ENCODE measurements at regions not wholly inside any gene's neighbourhood (a gene's known extent, or its start where the extent isn't known, plus 50 kb on each side); places are given as distances from the start of the nearest gene placed in this dataset.

DNA sequence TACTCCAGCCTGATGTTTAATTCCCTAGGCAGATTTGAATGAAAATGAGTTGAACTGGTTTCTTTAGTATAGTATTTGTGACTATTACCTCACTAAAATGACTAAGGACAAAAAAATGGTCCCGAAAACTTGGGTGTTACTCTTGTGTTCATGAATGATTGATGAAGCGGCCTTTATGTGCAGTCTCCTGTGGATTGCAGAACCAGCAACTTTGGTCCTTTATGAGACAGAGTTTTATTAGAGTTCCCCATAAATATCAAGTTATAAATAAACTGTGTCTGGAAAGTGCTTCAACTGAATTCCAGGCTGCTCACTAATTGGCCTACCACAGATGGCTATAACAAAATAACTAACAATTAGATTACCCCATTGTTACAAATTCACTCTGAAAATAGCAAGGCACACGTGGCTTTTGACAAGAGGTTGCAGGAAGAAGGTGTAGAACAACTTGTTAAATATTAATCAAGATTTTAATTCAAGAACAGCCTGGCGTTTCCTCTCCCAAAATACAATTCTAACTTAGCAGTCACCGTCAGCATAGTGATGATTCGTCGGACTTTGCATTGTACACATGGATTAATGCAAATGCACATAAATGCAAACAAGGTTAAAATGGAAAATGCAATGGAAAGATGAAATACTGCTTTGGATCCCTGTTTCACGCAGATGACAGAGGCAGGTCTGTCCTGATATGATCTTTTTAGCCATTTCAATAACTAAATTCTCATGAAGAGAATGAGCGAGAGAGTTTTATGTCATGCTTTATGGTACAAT, 567.3 kb upstream of the ZNF717 start:
- DNase-seq: no peak

DNA sequence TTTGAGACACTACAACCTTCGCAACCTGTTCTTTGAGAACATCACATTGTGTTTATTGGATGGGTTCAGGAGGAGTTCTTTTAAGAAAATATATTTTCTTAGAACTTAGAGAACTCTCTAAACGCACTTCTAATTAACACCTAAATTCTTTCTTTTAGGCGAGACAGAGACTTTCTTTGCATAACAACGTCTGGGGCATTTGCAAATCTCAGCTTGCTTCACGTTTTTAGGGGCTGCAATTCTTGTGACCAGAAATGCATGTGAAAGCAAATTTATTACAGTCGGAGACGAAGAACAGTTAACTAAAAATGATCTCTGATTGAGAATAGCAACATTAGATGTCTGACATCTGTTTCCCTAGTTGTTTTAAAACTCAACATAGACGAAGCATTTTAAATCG, 568.3 kb upstream of the ZNF717 start:
- DNase-seq: no peak

DNA sequence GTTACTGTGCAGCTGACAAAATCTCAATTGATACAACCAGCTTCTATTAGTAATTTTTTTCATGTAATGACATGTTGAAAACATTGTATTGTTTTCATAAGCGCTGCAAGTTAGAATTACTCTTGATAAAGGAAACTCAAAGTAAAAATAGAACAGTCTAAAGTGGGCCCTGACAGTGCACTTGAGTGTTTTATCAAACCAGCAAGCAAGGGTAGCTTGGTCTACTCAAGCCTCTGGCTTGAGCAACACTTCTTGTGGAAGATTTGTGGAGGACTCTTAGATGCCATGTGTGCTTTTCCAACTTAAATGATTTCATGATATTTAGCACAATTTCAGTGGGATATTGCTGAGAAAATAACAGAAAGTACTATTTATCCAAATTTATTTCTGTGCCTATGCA, 575.7 kb upstream of the ZNF717 start:
- no peak for DNase-seq

DNA sequence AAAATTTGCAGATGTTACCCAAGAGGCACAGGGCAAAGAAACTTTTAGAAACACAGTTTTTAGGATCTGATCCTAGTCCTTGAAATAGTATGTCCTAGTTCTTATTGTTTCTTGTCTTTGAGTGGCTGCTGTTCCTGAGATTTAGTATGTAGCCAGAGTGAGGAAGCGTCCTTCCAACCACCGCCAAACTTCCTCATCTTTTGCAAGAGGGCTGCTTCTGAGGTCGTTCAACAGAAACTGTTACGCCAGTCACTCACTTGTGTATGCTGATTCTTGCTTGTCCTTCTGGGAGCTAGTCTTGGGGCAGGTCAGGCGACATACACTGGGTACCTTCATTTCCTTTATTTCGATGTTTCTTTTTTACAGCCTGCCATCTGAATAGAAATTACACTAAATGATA, 577.3 kb upstream of the ZNF717 start:
- DNase-seq: no peak

DNA sequence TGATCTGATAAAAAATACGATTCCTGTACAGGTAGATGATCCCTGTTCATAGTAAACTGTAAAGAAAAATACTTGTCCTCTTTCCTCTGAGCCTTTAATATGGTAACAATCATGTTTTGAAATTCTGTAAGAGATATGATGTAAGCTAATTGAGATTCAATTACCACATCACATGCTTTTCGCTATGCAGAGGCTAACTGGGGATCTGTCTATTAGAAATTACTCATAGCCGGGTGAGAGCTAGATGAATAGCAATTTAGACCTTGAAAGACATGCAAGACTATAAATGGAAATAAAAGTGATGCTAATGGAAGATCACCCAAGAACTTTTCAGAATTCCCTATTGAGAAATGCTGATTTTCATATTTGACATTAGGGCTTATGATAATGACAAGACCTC, 579.9 kb upstream of the ZNF717 start:
- DNase-seq: no peak

DNA sequence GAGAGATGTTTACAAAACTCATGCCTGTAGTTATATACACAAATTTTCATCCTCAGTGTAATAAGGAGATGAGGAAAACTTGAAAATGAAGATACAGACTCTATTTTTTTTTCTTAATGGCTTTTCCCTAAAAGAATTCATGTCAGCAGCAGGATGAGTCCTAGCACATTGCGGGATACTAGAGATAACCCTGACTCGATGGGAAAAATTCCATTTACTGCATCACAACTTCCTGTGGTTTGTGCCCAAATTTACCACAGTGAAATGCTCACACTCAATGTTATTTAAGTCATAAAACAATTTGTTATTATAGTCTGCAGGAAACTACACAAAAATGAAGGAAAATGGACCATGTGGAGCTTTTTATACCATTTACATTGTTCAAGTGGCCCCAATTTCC, 581.9 kb upstream of the ZNF717 start:
- no peak for DNase-seq

DNA sequence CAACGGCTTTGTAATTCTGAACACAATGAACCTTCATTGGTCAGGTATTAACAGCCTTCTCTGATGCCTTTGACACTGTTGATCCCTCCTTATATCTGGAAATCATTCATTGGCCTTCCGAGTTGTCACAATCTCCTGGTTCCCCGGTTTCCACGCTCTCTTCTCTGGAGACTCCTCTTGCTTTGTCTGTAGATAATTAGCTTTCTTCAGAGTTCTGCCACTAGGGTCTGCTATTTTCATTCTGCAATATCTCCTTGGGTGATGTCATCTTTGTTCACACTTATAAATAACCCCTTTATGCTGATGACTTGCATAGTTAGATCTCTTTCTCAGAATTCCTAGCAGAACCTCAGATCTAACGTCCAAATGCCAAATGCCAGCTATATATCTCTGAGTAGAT, 583.8 kb upstream of the ZNF717 start:
- DNase-seq: peak; percentile 34

DNA sequence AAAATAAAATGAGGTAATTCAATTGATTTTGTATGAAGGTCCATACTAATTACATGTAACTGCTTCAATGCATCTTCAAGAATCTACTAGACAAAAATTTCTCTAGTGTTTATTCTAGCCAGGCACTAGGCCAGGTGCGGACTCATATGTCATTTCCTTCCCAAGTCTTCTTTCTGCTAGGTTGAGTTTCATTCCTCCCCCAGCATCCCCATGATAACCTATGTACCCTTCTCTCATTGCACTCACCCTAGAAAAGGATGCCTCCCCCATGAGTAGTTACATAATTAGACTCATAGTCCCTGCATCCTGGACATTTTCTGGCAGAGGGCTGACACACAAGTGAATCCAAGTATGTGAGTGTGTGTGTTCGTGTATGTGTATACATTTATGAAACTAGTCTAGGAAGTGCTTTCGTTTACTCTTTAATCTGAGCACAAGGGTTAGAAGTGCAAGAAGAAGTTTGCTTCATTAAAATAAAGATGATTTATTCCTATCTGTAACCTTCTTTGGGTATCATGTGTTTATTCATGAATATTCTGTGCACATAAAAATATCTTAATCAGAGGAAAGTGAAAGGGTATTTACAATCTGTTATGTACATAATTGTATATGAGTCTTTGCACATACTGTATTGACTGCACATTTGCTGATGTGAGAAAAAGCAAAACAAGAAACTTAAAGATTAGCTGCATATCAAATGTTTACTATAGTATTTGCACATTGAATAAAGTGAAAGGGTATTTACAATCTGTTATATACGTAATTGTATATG, 585.6 kb upstream of the ZNF717 start:
- DNase-seq: no peak

DNA sequence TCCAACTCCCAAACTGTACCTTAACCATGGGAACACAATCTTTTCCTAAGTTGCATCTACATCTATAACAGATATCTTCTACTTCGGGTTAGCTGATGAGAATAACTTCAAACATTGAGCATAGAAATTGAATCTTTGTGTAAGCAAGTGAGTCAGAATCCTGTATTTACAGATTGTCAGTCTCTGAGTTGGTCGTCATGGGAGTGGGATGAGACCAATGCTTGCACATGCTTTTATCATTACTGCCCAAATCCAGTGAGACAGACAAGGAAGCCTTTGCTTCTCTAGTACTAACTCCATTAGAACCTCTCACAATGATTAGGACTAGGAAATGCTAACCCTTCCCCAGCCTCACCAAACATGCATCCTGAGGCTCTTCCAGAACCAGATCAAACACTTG, 587.1 kb upstream of the ZNF717 start:
- DNase-seq: no peak

DNA sequence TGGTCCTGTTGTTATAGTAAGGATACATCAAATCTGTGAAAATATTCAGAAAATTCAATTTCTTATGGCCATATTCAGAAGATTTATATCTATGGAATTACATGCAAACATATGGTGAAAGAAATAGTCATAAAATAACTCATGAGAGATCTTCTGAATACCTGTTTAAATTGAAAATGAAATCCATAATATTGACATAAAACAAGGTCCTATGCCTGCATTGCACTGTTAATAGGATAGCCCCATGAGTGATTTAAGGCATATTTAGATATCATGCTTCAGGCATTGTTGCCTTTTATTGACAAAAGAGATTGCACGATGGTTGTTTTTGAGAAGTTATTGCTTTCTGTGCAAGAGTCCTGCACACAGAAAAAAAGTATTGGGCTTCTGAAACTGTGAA, 591.7 kb upstream of the ZNF717 start:
- DNase-seq: no peak

DNA sequence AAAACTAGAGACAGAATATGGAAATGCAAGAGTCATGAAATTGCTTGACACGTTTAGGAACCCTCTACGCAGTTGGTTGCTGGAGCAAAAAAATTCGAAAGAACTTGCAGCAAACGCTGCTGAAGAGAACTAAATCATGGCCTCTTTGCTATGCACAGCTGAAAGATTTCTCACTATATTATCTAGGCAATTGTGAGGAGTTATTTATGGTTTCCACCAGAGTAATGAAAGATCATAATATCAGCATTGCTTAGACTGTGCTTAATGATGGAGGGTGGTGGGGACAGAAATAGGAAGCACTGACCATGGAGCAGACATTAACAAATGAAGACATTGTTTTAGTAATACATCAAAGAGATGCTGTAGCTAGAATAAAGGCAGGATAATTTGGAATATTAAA, 593.4 kb upstream of the ZNF717 start:
- no peak for DNase-seq

DNA sequence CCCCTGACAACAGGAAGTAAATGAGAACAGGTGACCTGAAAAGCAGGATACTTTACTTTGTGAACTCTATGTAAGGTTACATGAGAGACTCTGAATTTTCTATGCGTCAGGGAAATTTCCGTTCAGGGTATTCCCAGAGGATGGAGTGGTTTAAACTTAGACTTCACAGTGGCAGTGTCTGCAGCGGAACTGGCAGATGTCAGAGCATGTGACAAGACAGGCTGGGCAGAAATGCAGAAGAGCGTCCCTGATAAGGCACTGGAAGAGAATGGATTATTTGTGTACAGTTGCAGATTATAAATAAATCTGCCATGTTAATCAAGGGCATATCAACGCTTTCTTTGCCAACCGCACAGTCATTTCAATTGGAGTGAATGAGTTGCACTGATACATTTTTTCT, 598.4 kb upstream of the ZNF717 start:
- DNase-seq: no peak

DNA sequence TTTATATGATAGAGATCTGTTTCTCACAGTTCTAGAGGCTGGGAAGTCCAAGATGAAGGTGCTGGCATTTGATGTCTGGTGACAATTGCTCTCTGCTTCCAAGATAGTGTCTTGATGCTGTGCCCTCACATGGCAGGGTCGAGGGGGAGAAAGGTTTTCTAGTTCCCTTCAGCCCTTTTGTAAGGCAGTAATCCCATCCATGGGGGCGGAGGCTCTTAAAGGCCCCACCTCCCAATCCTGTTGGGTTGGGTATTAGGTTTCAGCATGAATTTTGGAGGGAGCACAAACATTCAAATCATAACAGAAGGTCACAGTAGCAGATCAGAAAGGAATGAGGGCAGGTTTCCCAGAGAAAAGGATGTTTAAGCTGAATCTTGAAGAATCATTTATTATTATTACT, 601.7 kb upstream of the ZNF717 start:
- DNase-seq: no peak

DNA sequence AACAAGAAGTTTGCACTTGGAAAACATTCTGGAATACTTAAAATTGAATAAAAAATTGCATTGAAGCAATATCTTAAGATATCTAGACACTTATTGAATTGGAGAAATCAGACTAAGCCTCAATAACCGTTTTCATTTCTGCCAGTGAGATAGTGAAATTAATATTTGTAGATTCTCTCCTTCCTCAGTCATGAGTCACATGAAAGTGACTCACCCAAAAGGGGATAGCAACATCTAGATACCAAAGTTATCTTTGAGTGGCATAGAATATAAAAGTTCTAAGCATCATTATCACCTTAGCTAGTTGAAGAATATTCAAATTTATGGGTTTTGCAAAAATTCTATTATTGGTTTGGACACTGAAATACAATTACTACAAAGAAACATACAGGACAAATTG, 614.8 kb upstream of the ZNF717 start:
- no peak for DNase-seq

DNA sequence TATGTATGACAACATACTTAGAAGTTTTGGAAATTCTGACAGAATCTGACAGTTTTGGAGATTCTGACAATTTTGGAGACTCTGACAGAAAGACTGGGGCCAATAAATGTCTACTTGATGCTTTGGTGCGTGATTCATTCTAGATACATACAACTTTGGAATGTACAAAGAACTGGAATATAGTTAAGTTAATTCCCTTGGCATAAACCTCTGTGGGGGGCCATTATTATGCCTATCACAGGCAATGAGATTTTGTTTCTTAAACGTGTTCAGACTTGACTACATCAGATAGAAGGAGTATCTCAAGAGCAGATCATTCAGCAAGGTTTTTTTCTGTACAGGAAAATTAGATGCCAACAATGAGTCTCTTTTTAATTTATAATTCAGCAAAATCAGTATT, 617.6 kb upstream of the ZNF717 start:
- DNase-seq: no peak

DNA sequence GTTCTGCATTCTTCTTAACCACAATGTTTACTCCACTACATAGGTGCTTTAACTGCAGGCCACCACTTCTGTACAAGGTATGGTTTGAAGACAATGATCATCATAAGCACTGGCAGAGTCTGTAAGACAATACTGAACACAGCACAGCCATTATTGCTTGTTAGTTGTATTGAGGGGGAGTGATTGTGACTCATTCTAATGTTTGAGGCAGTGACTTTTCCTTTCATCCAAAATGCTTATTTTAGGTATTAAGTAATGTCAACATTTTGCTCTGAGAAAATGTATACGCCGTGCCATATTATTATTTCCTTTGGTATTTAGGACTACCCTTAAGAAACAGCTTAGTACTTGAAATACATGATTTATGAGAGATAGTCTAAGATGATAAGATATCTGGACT, 618.2 kb upstream of the ZNF717 start:
- no peak for DNase-seq

DNA sequence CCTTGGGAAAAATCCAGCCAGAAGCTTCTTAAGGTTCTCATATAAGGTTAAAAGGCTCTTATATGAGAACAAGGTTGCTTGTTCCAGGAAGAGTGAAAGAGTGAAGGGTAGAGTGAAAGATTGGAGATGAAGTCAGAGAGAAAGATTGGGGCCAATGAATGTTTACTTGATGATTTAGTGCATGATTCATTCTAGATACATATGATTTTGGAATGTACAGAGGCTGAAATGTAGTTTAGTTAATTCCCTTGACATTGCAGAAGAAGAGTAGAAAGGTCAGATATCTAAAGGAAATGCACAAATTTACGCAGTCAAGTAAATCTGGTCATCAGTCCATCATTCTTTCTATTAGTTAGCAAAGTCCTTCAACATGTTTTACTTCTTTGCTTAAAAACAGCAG, 619.8 kb upstream of the ZNF717 start:
- DNase-seq: no peak

DNA sequence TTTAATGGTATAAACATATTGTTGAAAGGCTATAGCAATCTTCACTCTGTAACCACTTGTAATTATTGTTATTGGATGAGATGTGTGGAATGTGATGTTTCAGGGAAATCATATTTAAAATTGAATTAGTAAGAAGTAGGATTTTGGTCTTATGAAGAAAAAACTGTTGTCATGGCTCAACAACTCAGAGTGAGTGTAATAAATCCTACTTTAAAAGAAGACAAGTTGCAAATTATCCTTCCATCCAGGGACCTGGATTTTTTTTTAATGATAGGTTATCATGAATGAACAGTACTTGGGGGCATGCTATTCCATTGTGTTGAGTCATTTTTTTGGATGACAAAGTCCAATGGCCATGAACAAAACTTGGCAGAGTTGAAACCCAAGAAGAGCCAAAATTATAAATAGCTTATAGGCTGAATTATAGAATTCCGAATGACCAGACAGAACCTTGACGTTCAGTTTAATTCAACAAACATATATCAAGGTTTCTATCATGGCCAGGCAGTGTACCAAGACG, 625.5 kb upstream of the ZNF717 start:
- no peak for DNase-seq

DNA sequence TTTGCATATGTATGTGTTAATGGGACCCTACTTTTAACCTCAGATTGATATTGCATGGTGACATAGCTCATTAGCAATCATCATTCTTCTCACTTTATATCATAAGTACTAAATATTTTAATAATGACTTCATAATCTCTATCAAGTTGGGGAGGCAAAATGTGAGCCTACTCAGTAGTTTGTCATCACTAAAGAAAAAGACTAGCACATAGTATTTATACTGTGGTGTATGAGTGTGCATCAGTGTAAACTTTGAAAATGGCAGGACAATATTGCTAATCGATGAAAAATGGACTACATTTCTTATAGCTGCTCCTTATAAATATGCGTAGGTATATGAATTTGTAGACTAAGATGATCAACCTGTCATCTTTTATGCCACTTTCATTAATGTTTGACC, 624.5 kb upstream of the ROBO2 start:
- DNase-seq: no peak

DNA sequence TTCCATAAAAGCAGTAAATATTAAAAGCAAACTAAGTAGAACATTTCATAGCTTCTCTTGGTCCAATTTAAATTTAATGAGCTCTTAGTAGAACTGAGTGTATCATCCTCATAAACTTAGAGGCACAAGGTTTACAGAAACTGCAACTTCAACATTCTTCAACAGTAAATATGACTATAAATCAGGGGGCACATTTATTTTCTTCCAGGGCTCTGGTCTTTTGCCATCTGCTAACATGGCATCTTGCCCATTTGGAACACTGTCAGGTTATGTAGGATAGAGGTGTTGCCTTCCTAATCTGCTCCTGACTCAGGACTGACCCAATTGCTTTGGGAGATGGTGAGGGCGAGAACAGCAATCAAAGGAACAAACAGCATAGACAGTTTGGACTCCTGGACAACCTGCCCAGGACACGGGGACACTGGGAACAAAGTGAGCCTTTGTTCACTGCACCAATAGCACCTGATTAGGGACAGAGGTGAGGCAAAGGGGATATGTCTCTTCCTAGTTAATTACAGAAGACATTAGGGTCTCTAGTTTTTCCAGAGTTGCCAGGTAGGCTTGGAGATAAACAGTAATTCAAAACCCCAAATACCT, 610.2 kb upstream of the ROBO2 start:
- peak; percentile 79 for DNase-seq

DNA sequence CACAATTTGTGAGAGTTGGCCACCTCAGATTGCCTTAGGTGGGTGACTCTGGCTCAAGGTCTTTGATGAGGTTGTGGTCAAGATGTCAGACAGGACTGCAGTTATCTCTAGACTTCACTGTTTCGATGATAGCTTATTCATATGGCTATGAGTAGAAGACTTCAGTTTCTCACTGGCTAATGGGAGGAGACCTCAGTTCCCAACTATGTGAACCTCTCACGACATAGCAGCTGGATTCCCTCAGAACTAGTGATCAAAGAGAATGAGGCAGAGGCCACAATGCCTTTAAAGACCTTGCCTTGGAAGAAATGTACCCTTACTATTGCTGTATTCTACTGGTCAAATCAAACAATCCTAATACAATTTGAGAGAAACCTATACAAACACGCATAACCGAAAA, 607.5 kb upstream of the ROBO2 start:
- no peak for DNase-seq

DNA sequence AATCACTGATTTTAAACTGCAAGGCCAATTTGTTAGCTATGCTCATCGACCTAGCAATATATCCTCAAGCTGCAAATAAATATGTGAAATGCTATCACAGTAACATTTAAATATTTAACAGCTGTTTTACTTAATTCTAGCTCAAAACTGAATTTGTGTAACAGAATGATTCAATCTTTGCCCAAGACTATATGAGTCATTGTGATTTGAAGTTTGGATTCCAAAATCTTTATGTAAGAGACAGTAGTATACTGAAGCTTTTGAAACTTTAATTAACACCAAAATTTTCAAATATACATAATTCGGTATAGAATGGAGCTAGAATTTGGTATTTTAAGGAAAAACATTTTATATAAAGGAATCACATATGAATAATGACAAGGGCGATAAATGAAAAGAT, 603.0 kb upstream of the ROBO2 start:
- no peak for DNase-seq

DNA sequence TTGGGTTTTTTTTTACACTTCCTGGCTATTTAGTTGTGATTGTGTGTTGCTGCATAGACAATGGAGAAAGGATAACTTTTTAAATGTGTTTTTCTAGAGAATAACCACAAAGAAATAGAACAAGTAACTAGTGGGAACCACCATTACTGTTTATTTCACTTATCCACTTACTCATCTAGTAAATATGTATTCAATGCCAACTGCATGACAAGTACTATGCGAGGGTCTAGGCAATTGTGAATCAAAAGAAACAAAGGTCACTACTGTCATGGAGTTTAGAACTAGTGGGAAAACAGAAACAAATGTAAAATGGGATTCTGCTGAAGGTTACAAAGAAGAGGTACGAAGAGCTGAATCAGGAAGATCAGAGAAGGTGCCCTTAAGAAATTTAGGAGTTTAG, 600.9 kb upstream of the ROBO2 start:
- no peak for DNase-seq

DNA sequence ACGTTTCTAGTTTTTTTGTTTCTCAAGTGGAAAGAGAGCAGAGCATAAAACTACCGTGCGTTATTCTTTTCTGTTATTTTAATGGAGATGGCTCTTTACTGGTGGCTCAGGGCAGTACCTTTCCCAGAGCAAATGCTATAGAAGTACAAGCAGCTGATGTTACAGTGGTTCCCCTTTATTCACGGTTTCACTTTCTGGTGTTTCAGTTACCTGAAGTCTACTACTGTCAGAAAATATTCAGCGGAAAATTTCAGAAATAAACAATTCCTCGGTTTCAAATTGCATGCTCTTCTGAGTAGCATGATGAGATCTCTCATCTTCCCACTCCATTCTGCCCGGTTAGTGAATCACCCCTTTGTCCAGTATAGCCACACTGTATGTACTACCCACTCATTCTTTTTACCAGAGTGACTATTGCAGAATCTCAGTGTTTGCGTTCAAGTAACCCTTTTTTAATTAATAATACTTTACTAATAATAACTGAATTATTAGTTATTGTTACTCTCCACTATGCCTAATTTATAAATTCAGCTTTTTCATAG, 597.5 kb upstream of the ROBO2 start:
- DNase-seq: no peak
